ENCODE measurements at regions not wholly inside any gene's neighbourhood (a gene's known extent, or its start where the extent isn't known, plus 50 kb on each side); places are given as distances from the start of the nearest gene placed in this dataset.
"Not testable (repeated sequence)": the region's sequence is repeated elsewhere in the genome, so short reads cannot be mapped to it uniquely, and the experiment has no call there.

DNA sequence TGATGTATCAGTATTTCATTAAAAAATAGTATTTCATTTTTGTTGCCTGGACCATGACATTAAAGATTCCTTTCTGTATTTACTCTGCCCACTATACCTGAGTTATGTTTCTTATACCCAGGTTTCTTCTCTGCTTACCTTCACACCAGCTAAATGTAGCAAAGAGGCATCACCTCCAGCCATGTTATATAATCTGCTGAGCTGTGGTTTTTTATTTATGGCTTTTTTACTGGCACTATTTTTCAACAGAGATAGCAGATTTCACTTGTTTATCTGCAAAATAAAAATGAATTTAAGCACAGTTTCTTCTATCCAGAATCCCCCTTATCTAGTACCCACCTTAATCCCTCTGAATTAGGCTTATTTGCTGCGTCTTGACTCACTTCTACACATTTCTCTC, 979.0 kb upstream of the MAN1A1 start:
- DNase-seq = no peak

DNA sequence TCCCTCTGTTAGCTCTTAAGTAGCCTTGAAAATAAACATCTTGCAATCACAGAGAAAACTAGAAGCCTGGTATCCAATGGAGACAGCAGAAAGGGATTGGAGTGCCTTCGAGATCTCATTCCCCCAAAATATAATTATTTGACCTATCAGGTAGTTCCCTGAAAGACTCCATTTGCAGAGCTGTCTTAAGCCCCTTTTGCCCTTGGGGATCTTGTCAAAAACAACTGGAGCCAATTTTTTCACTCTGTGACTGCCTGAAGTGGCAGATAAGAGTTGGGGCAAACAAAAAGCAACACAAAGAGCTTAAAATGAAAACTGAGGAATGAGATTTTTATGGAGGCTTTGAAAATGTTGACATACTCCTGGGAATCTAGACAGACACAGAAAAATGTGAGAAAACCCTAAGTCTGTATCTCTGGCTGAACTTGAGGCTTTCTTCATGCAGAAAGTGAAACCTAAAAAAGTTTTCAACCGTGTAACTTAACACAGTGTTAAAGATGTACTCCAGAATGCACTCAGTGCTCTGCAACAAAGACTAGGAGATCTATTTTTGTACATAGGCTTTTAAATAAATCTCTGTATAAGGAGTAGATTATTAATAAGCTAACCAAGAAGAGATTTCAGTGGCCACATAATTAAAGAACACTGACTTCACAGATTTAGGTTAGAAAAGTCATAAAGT, 971.1 kb upstream of the MAN1A1 start:
- no peak for DNase-seq

DNA sequence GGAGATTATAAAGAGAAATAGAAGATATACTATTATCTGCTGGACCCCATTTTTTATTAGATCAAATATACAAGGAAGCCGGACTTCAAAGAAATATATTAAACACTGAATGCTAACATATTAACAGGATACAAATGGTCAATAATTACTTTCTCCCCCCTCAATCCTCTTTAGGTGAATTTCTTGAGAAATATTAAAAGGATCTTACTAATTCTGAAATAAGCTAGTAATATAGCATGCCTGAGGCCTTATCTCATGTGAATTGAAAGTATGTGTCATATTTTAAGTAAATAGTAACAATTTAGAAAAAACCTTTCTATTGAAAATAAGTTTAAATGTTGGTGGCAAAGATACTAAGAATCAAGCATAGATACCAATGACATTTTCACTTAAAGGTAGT, 954.7 kb upstream of the MAN1A1 start:
- no peak for DNase-seq

DNA sequence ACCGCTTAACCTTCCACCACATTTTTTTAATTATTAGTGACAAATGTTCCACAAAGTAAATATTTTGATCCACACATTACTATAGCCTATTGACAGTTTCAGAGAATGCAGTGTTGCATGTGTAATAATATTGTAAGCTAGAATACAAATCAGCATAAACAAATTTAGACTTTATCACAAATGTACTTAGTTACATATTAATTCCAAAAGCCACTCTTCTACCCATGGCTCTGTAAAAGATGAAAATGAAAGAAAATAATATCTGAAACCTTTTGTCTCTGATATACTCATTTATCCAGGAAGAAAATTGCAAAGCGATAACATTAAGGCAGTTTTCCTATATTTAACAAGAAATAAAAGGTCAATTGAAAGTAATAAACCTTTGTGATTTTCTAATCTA, 954.0 kb upstream of the MAN1A1 start:
- no peak for DNase-seq

DNA sequence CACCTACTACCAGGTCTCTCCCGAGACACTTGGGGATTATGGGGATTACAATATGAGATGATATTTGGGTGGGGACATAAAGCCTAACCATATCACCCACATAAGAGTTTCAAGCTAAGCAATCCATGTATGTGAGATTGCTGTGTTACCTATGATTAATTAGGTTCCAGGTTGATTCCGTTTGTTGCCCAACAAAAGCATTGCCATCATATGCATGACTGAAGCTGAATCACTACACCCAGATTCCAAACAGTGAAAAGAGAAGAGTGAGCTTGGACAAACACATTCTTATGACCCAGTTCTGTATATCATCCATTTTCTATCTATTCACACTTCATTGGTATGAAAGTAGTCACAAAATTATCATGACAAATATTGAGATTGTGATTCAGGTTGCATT, 952.5 kb upstream of the MAN1A1 start:
- no peak for DNase-seq

DNA sequence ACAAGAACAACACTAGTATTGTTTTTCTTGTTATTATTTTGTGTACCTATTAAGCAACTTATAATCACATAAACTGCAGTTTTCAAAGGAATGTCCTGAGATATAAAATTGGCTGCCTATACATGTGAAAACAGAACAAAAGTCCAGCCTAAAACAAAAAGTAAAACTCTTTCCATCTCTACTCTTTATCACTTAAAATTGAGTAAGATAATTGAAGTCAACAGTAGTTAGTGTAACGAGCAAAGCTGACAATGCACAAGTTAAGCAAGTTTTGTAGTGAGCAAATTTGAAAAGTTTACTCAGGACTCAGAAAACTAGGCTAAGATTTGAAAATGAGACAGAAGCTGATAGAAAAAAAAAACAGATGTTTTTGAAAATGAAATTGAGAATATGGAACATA, 941.4 kb upstream of the MAN1A1 start:
- DNase-seq = no peak

DNA sequence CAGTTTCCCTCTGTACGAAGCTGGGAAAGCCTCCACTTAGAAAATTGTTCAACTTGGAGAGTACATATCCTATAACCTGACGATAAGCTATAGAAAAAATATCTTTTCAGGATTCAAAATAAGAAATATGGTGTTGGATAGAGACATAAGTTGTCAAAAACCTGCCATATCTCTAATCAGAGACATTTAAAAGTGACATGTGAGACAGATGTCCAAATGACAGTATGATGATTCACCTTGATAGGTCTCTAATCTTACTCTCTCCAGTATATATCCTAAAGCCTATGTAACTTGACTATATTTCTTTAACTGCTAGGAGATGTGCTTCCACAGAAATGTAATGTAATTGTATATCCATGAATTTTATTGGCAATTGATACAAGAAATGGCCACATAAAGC, 932.4 kb upstream of the MAN1A1 start:
- DNase-seq = no peak

DNA sequence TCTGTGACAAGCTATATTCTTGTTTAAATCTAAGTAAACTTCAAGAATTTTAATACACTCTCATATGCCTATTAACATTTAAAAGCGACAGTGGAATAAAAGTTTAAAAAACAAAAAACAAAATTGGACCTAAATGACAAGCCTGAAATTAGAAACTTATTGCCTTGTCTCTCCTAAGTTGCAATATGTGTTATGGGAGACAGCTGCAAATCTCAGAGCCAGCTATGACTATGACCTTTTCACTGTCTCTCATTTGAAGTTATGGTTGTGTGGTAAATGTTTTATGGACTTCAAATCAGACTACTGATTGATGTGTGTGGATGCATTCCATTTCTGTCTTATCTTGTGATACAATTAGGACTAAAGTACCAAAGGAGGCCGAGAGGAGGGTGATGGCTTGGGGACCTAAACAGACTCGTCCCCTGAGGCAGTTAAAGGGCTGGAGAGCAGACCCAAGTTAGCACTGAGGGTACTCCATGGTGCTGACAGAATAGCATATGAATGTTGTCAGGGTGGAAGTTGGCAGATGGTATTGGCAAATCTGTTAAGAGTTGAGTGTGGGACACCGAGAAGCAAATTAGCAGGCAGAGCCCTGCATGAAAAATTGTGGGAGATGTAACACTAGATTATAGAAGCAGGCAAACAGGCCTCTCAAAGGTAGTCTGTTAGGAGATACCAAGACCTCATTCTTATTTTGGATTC, 930.1 kb upstream of the MAN1A1 start:
- DNase-seq = no peak

DNA sequence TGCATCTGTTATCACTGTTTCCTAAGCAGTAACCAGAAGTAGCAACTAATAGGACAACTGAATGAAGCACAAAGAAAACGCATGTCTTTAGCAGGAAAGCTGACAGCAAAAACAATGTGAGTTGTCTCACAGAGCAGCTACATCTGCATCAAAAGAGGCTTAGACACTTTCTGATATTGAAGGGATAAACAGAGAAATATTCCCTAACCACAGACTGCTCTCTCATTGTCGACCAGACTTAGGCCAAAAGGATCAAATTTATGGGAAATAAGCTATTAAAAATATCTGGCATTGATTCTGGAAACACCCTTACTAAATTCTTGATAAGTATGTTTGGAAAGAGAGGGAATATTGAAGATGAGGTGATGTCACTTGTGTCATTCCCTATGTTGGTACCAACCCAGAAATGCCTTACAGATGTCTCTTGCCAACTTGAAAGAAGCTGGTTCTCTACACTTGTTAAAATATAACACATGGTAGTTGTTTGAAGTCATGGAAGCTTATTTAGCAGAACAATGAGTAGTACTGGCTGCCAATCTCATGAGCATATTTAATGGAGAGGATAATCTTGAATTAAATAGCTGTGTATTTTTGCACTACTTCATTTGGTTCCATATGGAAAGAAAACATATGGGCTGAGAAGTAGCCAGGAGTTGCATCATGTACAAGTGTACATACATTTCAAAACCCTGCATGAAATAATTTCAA, 929.3 kb upstream of the MAN1A1 start:
- no peak for DNase-seq

DNA sequence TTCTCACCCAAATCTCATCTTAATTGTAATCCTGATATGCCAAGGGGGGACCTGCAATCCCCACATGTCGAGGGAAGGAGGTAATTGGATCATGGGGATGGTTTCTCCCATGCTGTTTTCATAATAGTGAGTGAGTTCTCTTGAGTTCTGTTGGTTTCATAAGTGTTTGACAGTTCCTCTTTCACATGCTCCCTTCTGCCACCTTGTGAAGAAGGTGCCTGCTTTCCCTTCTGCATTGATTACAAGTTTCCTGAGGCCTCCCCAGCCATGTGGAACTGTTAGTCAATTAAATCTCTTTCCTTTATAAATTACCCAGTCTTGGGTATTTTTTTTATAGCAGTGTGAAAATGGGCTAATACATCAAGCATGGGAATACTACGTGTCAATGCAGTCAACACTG, 925.0 kb upstream of the MAN1A1 start:
- no peak for DNase-seq

DNA sequence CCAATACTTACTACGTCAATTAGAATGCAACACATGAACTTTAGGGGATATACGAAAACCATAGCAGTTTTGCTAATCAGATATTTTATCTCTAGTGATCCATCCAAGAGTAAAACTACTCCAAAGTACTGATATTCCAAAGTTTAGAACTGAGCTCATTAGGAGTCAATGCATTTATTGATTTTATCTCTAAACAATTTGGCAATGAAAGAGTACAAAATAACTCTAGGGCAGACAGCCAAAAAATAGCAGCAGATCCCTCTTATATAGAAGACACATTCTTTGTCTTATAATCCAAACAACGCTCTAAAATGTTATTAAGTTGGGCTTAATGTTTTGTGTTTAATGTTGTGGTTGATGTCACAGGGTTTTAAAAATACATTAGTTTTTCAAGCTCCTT, 923.9 kb upstream of the MAN1A1 start:
- no peak for DNase-seq

DNA sequence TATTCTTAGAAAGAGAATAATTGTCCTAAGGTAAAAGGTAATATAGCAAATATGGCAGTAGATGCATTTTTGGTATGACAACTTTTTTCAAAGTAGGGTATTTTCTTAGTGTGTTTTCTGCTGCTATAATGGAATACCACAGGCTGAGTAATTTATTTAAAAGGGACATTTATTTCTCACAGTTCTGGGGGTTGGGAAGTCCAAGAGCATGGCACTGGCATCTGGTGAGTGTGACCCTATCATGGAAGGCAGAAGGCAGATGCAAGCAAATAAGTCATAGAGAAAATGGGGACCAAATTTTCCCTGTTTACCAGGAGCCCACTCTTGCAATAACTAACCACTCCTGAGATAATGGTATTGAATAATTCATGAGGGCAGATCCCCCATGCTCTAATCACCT, 922.5 kb upstream of the MAN1A1 start:
- no peak for DNase-seq

DNA sequence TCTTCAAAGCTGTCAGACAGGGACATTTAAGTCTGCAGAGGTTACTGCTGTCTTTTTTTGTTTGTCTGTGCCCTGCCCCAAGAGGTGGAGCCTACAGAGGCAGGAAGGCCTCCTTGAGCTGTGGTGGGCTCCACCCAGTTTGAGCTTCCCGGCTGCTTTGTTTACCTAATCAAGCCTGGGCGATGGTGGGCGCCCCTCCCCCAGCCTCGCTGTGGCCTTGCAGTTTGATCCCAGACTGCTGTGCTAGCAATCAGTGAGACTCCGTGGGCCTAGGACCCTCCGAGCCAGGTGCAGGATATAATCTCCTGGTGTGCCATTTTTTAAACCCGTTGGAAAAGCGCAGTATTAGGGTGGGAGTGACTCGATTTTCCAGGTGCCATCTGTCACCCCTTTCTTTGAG, 918.7 kb upstream of the MAN1A1 start:
- not testable (repeated sequence) for DNase-seq

DNA sequence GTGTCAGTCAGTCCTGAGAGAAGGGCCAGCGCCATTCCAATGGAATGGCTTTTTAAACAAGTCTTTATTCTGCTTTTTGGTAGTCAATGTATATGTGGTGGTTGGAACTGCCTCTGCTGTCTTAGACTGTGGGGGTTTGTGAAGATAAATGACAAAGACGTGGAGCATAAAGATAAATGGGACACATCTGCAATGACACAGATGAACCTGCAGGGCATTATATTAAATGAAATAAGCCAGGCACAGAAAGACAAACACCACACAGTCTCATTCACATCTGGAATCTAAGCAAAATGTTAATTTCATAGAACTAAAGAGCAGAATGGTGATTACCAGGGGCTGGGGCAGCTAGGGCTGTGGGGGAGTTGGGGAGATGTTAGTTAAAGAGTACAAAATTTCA, 912.8 kb upstream of the MAN1A1 start:
- no peak for DNase-seq

DNA sequence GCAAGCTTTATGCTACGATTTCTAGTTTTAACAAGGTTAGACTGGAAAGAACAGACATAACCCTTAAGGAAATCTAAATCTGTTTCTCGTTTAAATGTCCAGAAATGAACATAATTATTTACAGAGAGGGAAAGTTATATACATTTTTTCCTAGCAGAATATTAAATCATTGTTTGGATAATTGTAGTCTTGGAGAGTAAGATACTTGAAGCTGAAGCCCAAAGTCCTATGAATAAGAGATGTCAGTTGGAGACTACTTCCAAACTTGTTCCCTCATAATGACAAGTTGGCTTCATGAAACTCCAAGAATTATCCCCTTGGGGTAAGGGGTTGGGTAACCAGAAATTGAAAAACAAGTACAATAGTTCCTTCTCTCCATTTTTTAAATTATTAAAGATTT, 911.1 kb upstream of the MAN1A1 start:
- DNase-seq = no peak

DNA sequence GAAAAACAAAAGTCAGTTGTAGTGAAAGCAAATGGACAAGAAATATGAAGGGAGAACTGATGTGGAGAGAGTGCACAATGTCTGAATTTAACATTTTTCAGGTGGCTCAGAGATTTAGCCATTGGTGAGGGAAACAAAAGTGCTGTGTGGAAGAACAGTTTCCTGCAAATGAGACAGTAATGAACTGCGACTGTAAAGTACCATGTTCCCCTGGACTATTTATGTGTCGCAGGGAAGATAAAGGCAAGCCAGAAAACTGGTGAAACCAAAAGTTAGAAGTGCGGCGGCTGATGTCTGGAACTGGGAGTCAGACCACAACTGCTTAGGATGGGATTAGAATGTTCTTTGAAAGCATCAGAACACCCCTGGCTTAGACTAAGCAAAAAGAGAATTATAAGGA, 905.1 kb upstream of the MAN1A1 start:
- DNase-seq = no peak

DNA sequence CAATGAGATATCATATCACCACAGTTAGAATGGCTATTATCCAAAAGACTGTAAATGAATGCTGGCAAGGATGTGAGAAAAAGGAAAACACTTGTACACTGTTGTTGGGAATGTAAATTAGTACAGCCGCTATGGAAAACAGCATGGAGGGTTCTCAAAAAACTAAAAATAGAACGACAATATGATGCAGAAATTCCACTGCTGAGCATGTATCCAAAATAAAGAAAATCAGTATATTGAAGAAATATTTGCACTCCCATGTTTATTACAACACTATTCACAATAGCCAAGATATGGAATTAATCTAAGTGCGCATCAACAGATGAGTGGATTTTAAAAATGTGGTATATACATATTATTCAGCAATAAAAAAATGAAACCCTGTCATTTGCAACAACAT, 898.9 kb upstream of the MAN1A1 start:
- no peak for DNase-seq

DNA sequence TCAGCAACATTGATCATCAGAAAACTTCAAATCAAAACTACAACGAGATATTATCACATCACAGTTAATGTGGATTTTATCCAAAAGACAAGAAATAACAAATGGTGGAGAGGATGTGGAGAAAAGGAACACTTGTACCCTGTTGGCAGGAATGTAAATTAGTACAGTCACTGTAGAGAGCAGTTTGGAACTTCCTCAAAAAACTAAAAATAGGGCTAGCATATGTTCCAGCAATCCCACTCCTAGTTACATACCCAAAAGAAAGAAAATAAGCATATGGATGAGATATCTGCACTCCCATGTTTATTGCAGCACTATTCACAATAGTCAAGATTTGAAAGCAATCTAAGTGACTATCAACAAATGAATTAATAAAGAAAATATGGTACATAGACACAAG, 887.7 kb upstream of the MAN1A1 start:
- no peak for DNase-seq

DNA sequence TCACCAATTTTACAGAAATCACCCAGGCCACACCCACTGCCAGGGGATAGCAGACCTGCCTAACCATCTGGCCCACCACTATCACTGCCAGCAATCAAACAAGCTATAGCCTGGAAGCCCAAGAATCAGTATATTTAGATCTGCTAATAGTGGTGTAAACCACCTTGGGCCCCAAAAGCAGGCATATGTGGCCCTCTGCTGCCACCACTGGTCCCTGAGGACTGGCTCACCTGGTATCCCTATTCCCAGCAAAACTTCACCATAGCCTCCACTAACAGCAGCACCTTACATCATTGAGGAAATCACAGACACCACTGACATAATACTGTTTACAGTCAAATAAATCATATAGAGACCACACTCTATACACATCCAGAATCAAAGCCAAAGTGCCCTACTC, 880.4 kb upstream of the MAN1A1 start:
- DNase-seq = no peak

DNA sequence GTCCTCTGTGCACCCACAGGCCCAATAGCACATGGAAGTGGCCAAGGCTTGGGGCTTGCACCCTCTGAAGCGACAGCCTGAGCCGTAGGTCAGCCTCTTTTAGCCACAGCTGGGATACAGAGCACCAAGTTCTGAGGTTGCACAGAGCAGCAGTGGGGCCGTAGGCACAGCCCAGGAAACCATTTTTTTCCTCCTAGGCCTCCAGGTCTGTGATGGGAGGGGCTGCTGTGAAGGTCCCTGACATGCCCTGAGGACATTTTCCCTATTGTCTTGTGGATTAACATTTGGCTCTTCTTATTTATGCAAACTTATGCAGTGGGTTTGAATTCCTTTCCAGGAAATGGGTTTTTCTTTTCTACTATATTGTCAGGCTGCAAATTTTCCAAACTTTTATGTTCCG, 878.7 kb upstream of the MAN1A1 start:
- no peak for DNase-seq

DNA sequence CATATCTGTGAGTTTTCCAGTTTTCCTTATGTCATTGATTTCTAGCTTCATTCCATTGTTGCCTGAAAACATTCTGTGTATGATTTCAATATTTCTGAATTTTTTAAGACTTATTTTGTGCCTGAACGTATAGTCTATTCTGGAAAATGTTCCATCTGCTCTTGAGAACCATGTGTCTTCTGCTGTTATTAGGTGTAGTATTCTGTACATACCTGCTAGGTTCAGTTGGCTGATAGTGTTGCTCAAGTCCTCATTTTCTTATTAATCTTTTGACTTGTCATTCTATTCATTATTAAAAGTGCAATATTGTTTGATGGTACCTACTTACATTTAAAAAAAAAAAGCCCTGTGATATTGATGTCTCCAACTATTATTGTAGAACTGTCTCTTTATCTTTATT, 869.8 kb upstream of the MAN1A1 start:
- no peak for DNase-seq

DNA sequence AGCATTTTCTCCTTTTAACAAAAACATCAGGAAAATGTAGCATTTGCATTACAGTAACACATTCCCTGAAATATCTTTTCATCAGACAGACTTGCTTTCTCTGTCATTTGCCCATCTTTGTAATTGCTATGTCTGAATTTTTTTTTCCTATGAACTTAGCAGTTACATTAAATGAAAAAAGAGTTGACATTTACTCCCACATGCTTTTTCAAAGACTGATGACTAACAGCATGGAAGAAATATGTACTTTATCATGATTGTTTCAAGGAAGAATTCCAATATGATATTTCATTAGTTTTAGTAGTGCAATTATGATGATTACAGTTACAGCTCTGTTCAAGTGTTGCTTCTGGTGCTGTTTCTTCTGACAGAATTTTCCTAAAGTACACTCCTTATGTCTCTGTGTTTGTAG, 864.5 kb upstream of the MAN1A1 start:
- no peak for DNase-seq

DNA sequence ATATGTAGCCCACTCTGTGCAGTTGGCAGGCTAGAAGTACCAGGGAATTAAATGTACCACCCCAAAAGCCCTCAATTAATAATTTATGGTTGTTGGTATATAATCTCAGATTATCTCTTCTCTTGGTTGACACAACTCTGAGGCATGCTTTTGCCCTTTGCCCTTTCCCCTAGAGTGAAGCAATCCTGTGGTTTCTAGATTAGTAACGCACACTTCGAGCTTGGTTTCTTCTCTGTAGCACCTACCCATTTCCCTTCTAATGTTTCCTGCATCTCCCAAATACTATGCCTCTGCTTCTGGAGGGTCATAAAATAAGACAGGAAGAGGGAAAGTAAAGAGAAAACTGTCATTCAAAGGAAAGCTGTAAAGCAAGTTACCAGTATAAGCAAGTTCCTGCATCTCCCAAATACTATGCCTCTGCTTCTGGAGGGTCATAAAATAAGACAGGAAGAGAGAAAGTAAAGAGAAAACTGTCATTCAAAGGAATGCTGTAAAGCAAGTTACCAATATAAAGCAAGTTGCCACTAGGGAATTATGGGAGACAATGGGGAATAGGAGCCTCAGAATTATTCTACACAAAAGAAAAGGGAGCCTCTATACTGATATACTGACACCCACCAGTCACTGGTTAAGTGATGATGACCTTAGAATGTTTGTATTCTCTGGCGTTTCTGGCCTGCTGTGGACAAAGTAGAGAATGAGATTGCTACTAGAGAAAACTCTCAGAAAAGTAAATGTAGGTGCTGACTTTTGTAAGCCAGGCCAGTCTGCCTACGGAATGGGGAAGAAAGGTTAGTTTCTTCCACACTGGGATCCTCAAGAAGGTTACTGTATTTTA, 862.6 kb upstream of the MAN1A1 start:
- no peak for DNase-seq
